Endothelial cell of umbilical vein (primary cell): ENCODE measurements at regions not wholly inside any gene's neighbourhood (a gene's known extent, or its start where the extent isn't known, plus 50 kb on each side); places are given as distances from the start of the nearest gene placed in this dataset.

Source experiments
- CTCF ChIP-seq, 2 donors: IDR thresholded peaks; 1 replicate in 1 of 2; 2 replicates in 1 of 2; pipeline ENCODE4 v1.5.1; 2011; ENCODE audit warnings: low read length in 2 of 2, mild to moderate bottlenecking in 2 of 2, moderate library complexity in 2 of 2, control low read depth in 1 of 2, inconsistent platforms in 1 of 2, low read depth in 1 of 2; ENCODE audit not compliant: insufficient read depth in 1 of 2; ENCODE audit errors: extremely low read depth in 1 of 2
- EZH2 ChIP-seq: IDR thresholded peaks from 2 replicates; pipeline ENCODE4 v1.6.1; 2012; ENCODE audit warnings: borderline replicate concordance, low read depth, mild to moderate bottlenecking, moderate library complexity, low read length, inconsistent platforms; ENCODE audit not compliant: severe bottlenecking
- GATA2 ChIP-seq: IDR thresholded peaks from 2 replicates; pipeline ENCODE4 v1.7.0; 2011; ENCODE audit warnings: low read depth, mild to moderate bottlenecking, moderate library complexity, mixed read lengths, low read length; ENCODE audit not compliant: insufficient read length, insufficient read depth
- JUN ChIP-seq: IDR thresholded peaks from 2 replicates; pipeline ENCODE4 v1.6.1; 2011; ENCODE audit warnings: borderline replicate concordance, low read depth; ENCODE audit not compliant: insufficient read length, insufficient read depth
- MAX ChIP-seq: IDR thresholded peaks from 2 replicates; pipeline ENCODE4 v1.6.1; 2011; ENCODE audit not compliant: insufficient read depth, insufficient read length
- MYC ChIP-seq: IDR thresholded peaks from one replicate; pipeline ENCODE4 v1.6.1; 2011; ENCODE audit warnings: mild to moderate bottlenecking, low read depth, low read length
- POLR2A ChIP-seq: IDR thresholded peaks from 2 replicates; pipeline ENCODE4 v1.6.1; 2012; ENCODE audit warnings: low read depth, mild to moderate bottlenecking, control low read depth, low read length
- POLR2AphosphoS5 ChIP-seq: IDR thresholded peaks from 2 replicates; pipeline ENCODE4 v1.6.1; 2012; ENCODE audit warnings: low read depth, mild to moderate bottlenecking, control low read depth, low read length, moderate library complexity; ENCODE audit not compliant: insufficient read depth

- TF ChIP-seq CTCF (IDR thresholded peaks at IDR 0.05; ENCODE audit: extremely low read depth in 1 of 2, insufficient read depth in 1 of 2, low read depth in 1 of 2, low read length in 2 of 2) (no peak), POLR2A (no peak), EZH2 (no peak), POLR2AphosphoS5 (no peak), MAX (no peak), MYC (no peak), JUN (no peak), GATA2 (no peak)
Measured at GRCh38 chr3:147735616-147736015, 326.5 kb downstream of the ZIC1 start.
